ENCODE measurements at regions not wholly inside any gene's neighbourhood (a gene's known extent, or its start where the extent isn't known, plus 50 kb on each side); places are given as distances from the start of the nearest gene placed in this dataset.

- TF ChIP-seq, protein P1, sequence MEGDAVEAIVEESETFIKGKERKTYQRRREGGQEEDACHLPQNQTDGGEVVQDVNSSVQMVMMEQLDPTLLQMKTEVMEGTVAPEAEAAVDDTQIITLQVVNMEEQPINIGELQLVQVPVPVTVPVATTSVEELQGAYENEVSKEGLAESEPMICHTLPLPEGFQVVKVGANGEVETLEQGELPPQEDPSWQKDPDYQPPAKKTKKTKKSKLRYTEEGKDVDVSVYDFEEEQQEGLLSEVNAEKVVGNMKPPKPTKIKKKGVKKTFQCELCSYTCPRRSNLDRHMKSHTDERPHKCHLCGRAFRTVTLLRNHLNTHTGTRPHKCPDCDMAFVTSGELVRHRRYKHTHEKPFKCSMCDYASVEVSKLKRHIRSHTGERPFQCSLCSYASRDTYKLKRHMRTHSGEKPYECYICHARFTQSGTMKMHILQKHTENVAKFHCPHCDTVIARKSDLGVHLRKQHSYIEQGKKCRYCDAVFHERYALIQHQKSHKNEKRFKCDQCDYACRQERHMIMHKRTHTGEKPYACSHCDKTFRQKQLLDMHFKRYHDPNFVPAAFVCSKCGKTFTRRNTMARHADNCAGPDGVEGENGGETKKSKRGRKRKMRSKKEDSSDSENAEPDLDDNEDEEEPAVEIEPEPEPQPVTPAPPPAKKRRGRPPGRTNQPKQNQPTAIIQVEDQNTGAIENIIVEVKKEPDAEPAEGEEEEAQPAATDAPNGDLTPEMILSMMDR (IDR thresholded peaks at IDR 0.05; ENCODE audit: unreplicated experiment), result no peak
- CTCF ChIA-PET, result no interaction called here
- Mint-ChIP-seq H3K4me3 (ENCODE audit: low read depth, unreplicated experiment) (no peak overlapping the region), H3K4me1 (ENCODE audit: low read depth, unreplicated experiment) (no peaks in the 10 kb centered on the region), H3K9me3 (ENCODE audit: low read depth, unreplicated experiment) (no peaks in the 10 kb centered on the region), H3K27me3 (ENCODE audit: unreplicated experiment) (no peaks in the 10 kb centered on the region), H3K27ac (ENCODE audit: unreplicated experiment) (no peak overlapping the region), H3K36me3 (ENCODE audit: insufficient read depth, unreplicated experiment) (no peaks in the 10 kb centered on the region)
- no TSS peak for BruUV-seq (replicated peaks)
- intact Hi-C loops (cut with micrococcal nuclease; ENCODE audit: unreplicated experiment), result no loop called here
- DNase-seq, result no peak
Measured at GRCh38 chr11:37572491-37573171, 974.6 kb upstream of the RAG2 start.

- Mint-ChIP-seq H3K36me3 (ENCODE audit: insufficient read depth, unreplicated experiment) (no peaks in the 10 kb centered on the region), H3K9me3 (ENCODE audit: low read depth, unreplicated experiment) (no peaks in the 10 kb centered on the region), H3K4me3 (ENCODE audit: low read depth, unreplicated experiment) (no peak overlapping the region), H3K27ac (ENCODE audit: unreplicated experiment) (no peak overlapping the region), H3K27me3 (ENCODE audit: unreplicated experiment) (no peaks in the 10 kb centered on the region), H3K4me1 (ENCODE audit: low read depth, unreplicated experiment) (no peaks in the 10 kb centered on the region)
- intact Hi-C loops (cut with micrococcal nuclease; ENCODE audit: unreplicated experiment), result no loop called here
- BruUV-seq (replicated peaks), result no TSS peak
- CTCF ChIA-PET, result no interaction called here
- no peak for DNase-seq
- TF ChIP-seq, protein P1 (IDR thresholded peaks at IDR 0.05; ENCODE audit: unreplicated experiment), result no peak
Measured at GRCh38 chr11:37571246-37571645, 973.2 kb upstream of the RAG2 start.

DNA sequence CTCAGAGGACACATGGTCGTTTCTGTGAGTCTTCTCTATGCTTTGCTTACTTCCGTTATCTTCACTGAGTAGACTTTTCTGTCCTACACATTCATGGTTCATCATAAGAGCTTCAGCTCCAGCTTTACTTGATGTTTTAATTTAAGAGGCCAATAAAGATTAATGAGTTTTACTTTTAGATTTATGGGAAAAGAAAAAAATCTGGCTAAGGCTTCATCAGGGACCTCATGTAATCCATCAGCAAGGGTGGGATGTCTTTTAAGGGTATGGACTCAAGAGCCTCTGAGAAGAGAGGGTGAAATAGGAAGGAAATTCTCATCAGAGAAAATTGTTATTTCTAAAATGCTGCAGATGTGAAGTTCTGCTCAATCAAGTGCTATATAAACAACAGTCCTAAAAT lies 963.0 kb upstream of the RAG2 start:
- H3K9me3 Mint-ChIP-seq (ENCODE audit: low read depth, unreplicated experiment), result no peaks in the 10 kb centered on the region
- DNase-seq, result no peak
- no TSS peak for BruUV-seq (replicated peaks)

GRCh38 chr11:37560346-37560745 lies 962.3 kb upstream of the RAG2 start:
- no peaks in the 10 kb centered on the region for H3K36me3 Mint-ChIP-seq (ENCODE audit: insufficient read depth, unreplicated experiment)
- CTCF ChIA-PET, result no interaction called here
- no peak overlapping the region for H3K4me3 Mint-ChIP-seq (ENCODE audit: low read depth, unreplicated experiment)
- no peak for DNase-seq
- H3K27ac Mint-ChIP-seq (ENCODE audit: unreplicated experiment), result no peak overlapping the region
- H3K4me1 Mint-ChIP-seq (ENCODE audit: low read depth, unreplicated experiment), result no peaks in the 10 kb centered on the region
- TF ChIP-seq, protein P1 (IDR thresholded peaks at IDR 0.05; ENCODE audit: unreplicated experiment), result no peak
- H3K27me3 Mint-ChIP-seq (ENCODE audit: unreplicated experiment), result no peaks in the 10 kb centered on the region
- H3K9me3 Mint-ChIP-seq (ENCODE audit: low read depth, unreplicated experiment), result no peaks in the 10 kb centered on the region
- BruUV-seq (replicated peaks), result no TSS peak
- intact Hi-C loops (cut with micrococcal nuclease; ENCODE audit: unreplicated experiment), result no loop called here

More for the DNA sequence above, 963.0 kb upstream of the RAG2 start:
- intact Hi-C loops (cut with micrococcal nuclease; ENCODE audit: unreplicated experiment), result no loop called here
- Mint-ChIP-seq H3K36me3 (ENCODE audit: insufficient read depth, unreplicated experiment) (no peaks in the 10 kb centered on the region), H3K27me3 (ENCODE audit: unreplicated experiment) (no peaks in the 10 kb centered on the region), H3K4me3 (ENCODE audit: low read depth, unreplicated experiment) (no peak overlapping the region), H3K27ac (ENCODE audit: unreplicated experiment) (no peak overlapping the region), H3K4me1 (ENCODE audit: low read depth, unreplicated experiment) (no peaks in the 10 kb centered on the region)
- TF ChIP-seq, protein P1 (IDR thresholded peaks at IDR 0.05; ENCODE audit: unreplicated experiment), result no peak
- CTCF ChIA-PET, result no interaction called here

All from Calu3 (cell line).